IMR-90 (cell line): ENCODE measurements at regions not wholly inside any gene's neighbourhood (a gene's known extent, or its start where the extent isn't known, plus 50 kb on each side); places are given as distances from the start of the nearest gene placed in this dataset.

Experiments
- BHLHE40 ChIP-seq: fragments of 150-350 bp; IDR thresholded peaks from 2 replicates; pipeline ENCODE4 v1.6.1; 2016; ENCODE audit warnings: mild to moderate bottlenecking, low read depth, low read length
- CEBPB ChIP-seq: IDR thresholded peaks from 2 replicates; pipeline ENCODE4 v1.6.1; 2012; ENCODE audit warnings: low read depth, low read length, improper control_type of control experiment
- CTCF ChIP-seq: conservative IDR thresholded peaks from 2 replicates; pipeline ENCODE4 v1.5.1; 2012; ENCODE audit warnings: mild to moderate bottlenecking, low read depth, low read length, improper control_type of control experiment
- FOS ChIP-seq: fragments of 150-350 bp; IDR thresholded peaks from 2 replicates; pipeline ENCODE4 v1.6.1; 2016; ENCODE audit warnings: low read depth, low read length
- MAFK ChIP-seq: IDR thresholded peaks from 2 replicates; pipeline ENCODE4 v1.6.1; 2012; ENCODE audit warnings: low read depth, low read length, improper control_type of control experiment
- POLR2A ChIP-seq: IDR thresholded peaks from 2 replicates; pipeline ENCODE4 v1.6.1; 2012; ENCODE audit warnings: mild to moderate bottlenecking, low read depth, low read length
- RAD21 ChIP-seq: IDR thresholded peaks from 2 replicates; pipeline ENCODE4 v1.6.1; 2012; ENCODE audit warnings: low read length, improper control_type of control experiment
- SMC3 ChIP-seq: fragments of 150-350 bp; IDR thresholded peaks from 2 replicates; pipeline ENCODE4 v1.6.1; 2016; ENCODE audit warnings: low read depth, mild to moderate bottlenecking, antibody characterized with exemption, low read length, moderate library complexity

DNA sequence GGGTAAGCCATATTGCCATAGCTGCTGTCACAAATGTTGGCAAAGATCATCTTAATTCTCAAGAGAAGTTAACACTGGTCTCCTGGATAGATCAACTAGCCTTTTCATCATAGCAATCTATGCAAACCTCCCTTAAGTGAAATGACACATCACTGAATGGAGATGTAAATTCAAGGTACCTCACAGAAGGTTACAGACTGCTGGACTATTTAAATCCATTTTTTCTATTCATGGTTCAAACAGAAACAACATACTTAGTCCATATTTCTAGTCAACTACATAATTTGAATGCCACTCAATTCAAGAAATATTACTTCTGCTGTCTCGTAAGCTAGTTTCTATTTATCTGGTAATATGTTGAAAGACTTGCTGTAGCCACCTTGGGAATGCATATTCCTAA is 748.3 kb downstream of the C12orf50 start:
- TF ChIP-seq POLR2A (no peak), CTCF (no peak), MAFK (no peak), CEBPB (no peak), RAD21 (no peak), SMC3 (no peak), FOS (no peak), BHLHE40 (no peak)
